HCT116 (cell line): ENCODE measurements at regions not wholly inside any gene's neighbourhood (a gene's known extent, or its start where the extent isn't known, plus 50 kb on each side); places are given as distances from the start of the nearest gene placed in this dataset.

Experiments used
- ATAC-seq: fragments of 200-7000 bp; cut with Tn5 transposase; 2 replicates; pipeline ENCODE4 v1.9.1; 2020; ENCODE audit warnings: mild to moderate bottlenecking, moderate library complexity
- BruUV-seq: library from RNA; stranded (reverse); fragments of 400-500 nt; replicated peaks from 2 replicates; lab custom pipeline; 2021; lab: Mats Ljungman, UMichigan
- CTCF ChIA-PET: fragments of 300-600 bp; sonication (Branson Sonifier 250); formaldehyde crosslinking; loops from one replicate; lab custom pipeline; 2021; ENCODE audit warnings: antibody characterized with exemption; lab: Charles Lee
- POLR2A ChIA-PET: fragments of 300-600, 350-600 bp; sonication (Branson Sonifier 250); formaldehyde crosslinking; loops from one replicate; lab custom pipeline; 2021; ENCODE audit warnings: antibody characterized with exemption; lab: Charles Lee
- RAD21 ChIA-PET, 2 experiments: fragments of 300-600 bp; sonication (Branson Sonifier 250); formaldehyde crosslinking; loops; one replicate each; lab custom pipeline; 2023; ENCODE audit warnings: low total read pairs in 2 of 2; ENCODE audit not compliant: uncharacterized antibody in 2 of 2, unreplicated experiment in 2 of 2, low non-redundant PET in 1 of 2; lab: Charles Lee
- DNase-seq: peaks from one replicate; pipeline ENCODE4 v3.0.0-alpha.2; 2010; ENCODE audit warnings: low read depth, low spot score
- H2AFZ ChIP-seq: fragments of 200-600 bp; shearing (Covaris generic), sonication (generic); 2 replicates; pipeline ENCODE4 v1.6.1; 2017; ENCODE audit warnings: low read depth, mixed run types, mixed read lengths, antibody characterized with exemption, low read length; ENCODE audit not compliant: poor library complexity, severe bottlenecking
- H3K27ac ChIP-seq: 2 replicates; pipeline ENCODE4 v1.5.1; 2012; ENCODE audit warnings: low read depth, low read length
- H3K27me3 ChIP-seq: fragments of 200-600 bp; sonication (generic); 2 replicates; pipeline ENCODE4 v1.6.1; 2016; ENCODE audit warnings: mixed run types, low read length, mixed read lengths; ENCODE audit not compliant: insufficient read depth
- H3K36me3 ChIP-seq, 2 experiments: fragments of 200-500 bp in 1 of 2; fragments of 200-600 bp in 1 of 2; sonication (Bioruptor generic) in 1 of 2; sonication (generic) in 1 of 2; 2 replicates each; pipeline versions ENCODE4 v1.5.1 to v1.6.1; 2014 to 2016; ENCODE audit warnings: low read length in 2 of 2, inconsistent platforms in 1 of 2, mixed read lengths in 1 of 2, mixed run types in 1 of 2; ENCODE audit not compliant: insufficient read depth in 2 of 2, control insufficient read depth in 1 of 2
- H3K4me1 ChIP-seq, 2 experiments: fragments of 200-600 bp in 1 of 2; sonication (generic) in 1 of 2; 2 replicates each; pipeline versions ENCODE4 v1.5.1 to v1.6.1; 2012 to 2017; ENCODE audit warnings: low read length in 2 of 2, inconsistent platforms in 1 of 2, mild to moderate bottlenecking in 1 of 2, mixed read lengths in 1 of 2, mixed run types in 1 of 2, moderate library complexity in 1 of 2; ENCODE audit not compliant: insufficient read depth in 2 of 2, control insufficient read depth in 1 of 2
- H3K4me2 ChIP-seq: fragments of 200-600 bp; sonication (generic); 2 replicates; pipeline ENCODE4 v1.6.1; 2017; ENCODE audit warnings: mixed run types, low read length, mixed read lengths
- H3K4me3 ChIP-seq, 2 experiments: fragments of 200-600 bp in 1 of 2; sonication (generic) in 1 of 2; replicated peaks in 1 of 2; 2 replicates each; pipeline ENCODE4 v1.5.1; 2011 to 2016; ENCODE audit warnings: low read length in 2 of 2, control low read depth in 1 of 2, low read depth in 1 of 2, mild to moderate bottlenecking in 1 of 2, mixed read lengths in 1 of 2, mixed run types in 1 of 2
- H3K79me2 ChIP-seq: fragments of 200-600 bp; sonication (generic); 2 replicates; pipeline ENCODE4 v1.6.1; 2017; ENCODE audit warnings: mild to moderate bottlenecking, mixed run types, low read length, moderate library complexity, mixed read lengths; ENCODE audit not compliant: insufficient read depth
- H3K9ac ChIP-seq: fragments of 200-600 bp; sonication (generic); 2 replicates; pipeline ENCODE4 v1.6.1; 2016; ENCODE audit warnings: low read length, mixed read lengths
- H3K9me2 ChIP-seq: fragments of 200-600 bp; sonication (generic), shearing (Covaris generic); 2 replicates; pipeline ENCODE4 v1.6.1; 2017; ENCODE audit warnings: mixed run types, mild to moderate bottlenecking, moderate library complexity; ENCODE audit not compliant: insufficient read depth
- H3K9me3 ChIP-seq, 2 experiments: fragments of 200-500 bp in 1 of 2; fragments of 200-600 bp in 1 of 2; sonication (Bioruptor generic) in 1 of 2; sonication (generic) in 1 of 2; 2 replicates each; pipeline ENCODE4 v1.6.1; 2014 to 2017; ENCODE audit warnings: low read length in 2 of 2, mixed read lengths in 2 of 2, inconsistent platforms in 1 of 2, low read depth in 1 of 2, mild to moderate bottlenecking in 1 of 2, mixed run types in 1 of 2, moderate library complexity in 1 of 2; ENCODE audit not compliant: control insufficient read depth in 1 of 2, insufficient read depth in 1 of 2
- H4K20me1 ChIP-seq: fragments of 200-600 bp; sonication (generic), shearing (Covaris generic); 2 replicates; pipeline ENCODE4 v1.6.1; 2017; ENCODE audit warnings: mixed run types, mild to moderate bottlenecking, moderate library complexity; ENCODE audit not compliant: insufficient read depth
- CBX3 ChIP-seq: IDR thresholded peaks from 2 replicates; pipeline ENCODE4 v1.6.1; 2012; ENCODE audit warnings: low read depth
- CEBPB ChIP-seq: IDR thresholded peaks from 2 replicates; pipeline ENCODE4 v1.6.1; 2012; ENCODE audit warnings: low read depth
- CTCF ChIP-seq, 3 experiments: fragments of 200-600 bp in 1 of 3; sonication (generic) in 1 of 3; IDR thresholded peaks in 2 of 3; conservative IDR thresholded peaks in 1 of 3; 2 replicates each; pipeline ENCODE4 v1.5.1; 2012 to 2017; ENCODE audit warnings: low read depth in 2 of 3, low read length in 2 of 3, antibody characterized with exemption in 1 of 3, borderline replicate concordance in 1 of 3, control low read depth in 1 of 3, mild to moderate bottlenecking in 1 of 3, mixed read lengths in 1 of 3, mixed run types in 1 of 3, moderate library complexity in 1 of 3; ENCODE audit not compliant: insufficient read depth in 1 of 3
- EGR1 ChIP-seq: IDR thresholded peaks from 2 replicates; pipeline ENCODE4 v1.6.1; 2012; ENCODE audit warnings: low read depth
- ELF1 ChIP-seq: IDR thresholded peaks from 2 replicates; pipeline ENCODE4 v1.6.1; 2012; ENCODE audit warnings: low read depth, borderline replicate concordance
- EZH2 ChIP-seq: fragments of 200-600 bp; sonication (generic); IDR thresholded peaks from 2 replicates; pipeline ENCODE4 v1.6.1; 2017; ENCODE audit warnings: antibody characterized with exemption, mixed run types
- MAX ChIP-seq: IDR thresholded peaks from 2 replicates; pipeline ENCODE4 v1.6.1; 2012
- POLR2AphosphoS5 ChIP-seq: IDR thresholded peaks from 2 replicates; pipeline ENCODE4 v1.6.1; 2011; ENCODE audit warnings: mild to moderate bottlenecking, low read depth, low read length, moderate library complexity
- RAD21 ChIP-seq: IDR thresholded peaks from 2 replicates; pipeline ENCODE4 v1.6.1; 2012; ENCODE audit warnings: low read depth, mild to moderate bottlenecking
- REST ChIP-seq: IDR thresholded peaks from 2 replicates; pipeline ENCODE4 v1.6.1; 2012; ENCODE audit warnings: low read depth
- SP1 ChIP-seq: IDR thresholded peaks from 2 replicates; pipeline ENCODE4 v1.6.1; 2012; ENCODE audit warnings: low read depth
- SRF ChIP-seq: IDR thresholded peaks from 2 replicates; pipeline ENCODE4 v1.6.1; 2012; ENCODE audit warnings: low read depth
- TCF7L2 ChIP-seq: IDR thresholded peaks from 2 replicates; pipeline ENCODE4 v1.7.0; 2011; ENCODE audit warnings: borderline replicate concordance, inconsistent platforms; ENCODE audit not compliant: insufficient read depth, insufficient read length; ENCODE audit errors: extremely low read depth
- ZBTB33 ChIP-seq: IDR thresholded peaks from 2 replicates; pipeline ENCODE4 v1.6.1; 2011; ENCODE audit warnings: mild to moderate bottlenecking, low read length, moderate library complexity; ENCODE audit not compliant: insufficient replicate concordance; ENCODE audit errors: extremely low read depth
- intact Hi-C: fragments of 100-400 bp; cut with micrococcal nuclease; formaldehyde crosslinking; loops from 2 replicates; pipeline ENCODE4 v1.10.0; 2022

- Histone ChIP-seq H4K20me1 (no peaks in the 10 kb centered on the region), H3K27ac (no peak overlapping the region), H3K4me1 (no peaks in the 10 kb centered on the region), H3K4me2 (no peak overlapping the region), H3K9me3 (peaks cover 3 to 6% of the 10 kb centered on the region in 2 experiments; a peak in 1 of 4 replicates), H3K9ac (no peak overlapping the region), H3K4me3 (no peak overlapping the region), H3K9me2 (no peaks in the 10 kb centered on the region), H3K79me2 (no peaks in the 10 kb centered on the region), H3K36me3 (no peaks in the 10 kb centered on the region), H3K27me3 (no peaks in the 10 kb centered on the region), H2AFZ (no peak overlapping the region)
- ChIA-PET RAD21 (no interaction called here), CTCF (no interaction called here), POLR2A (no interaction called here)
- TF ChIP-seq EGR1 (no peak), TCF7L2 (no peak), CTCF (IDR thresholded peaks at IDR 0.05 in 2 of 3, conservative IDR thresholded peaks at IDR 0.05 in 1 of 3; ENCODE audit: borderline replicate concordance in 1 of 3, insufficient read depth in 1 of 3, low read depth in 2 of 3, low read length in 2 of 3) (no peak), RAD21 (no peak), SRF (no peak), CEBPB (no peak), EZH2 (no peak), REST (no peak), SP1 (no peak), ZBTB33 (no peak), MAX (no peak), POLR2AphosphoS5 (no peak), CBX3 (no peak), ELF1 (no peak)
- DNase-seq (no peak), ATAC-seq (no peak)
- BruUV-seq = no TSS peak
- intact Hi-C loops = no loop called here
Measured at GRCh38 chr16:76190057-76190456, 87.1 kb upstream of the CNTNAP4 start.
